Hypothalamus (tissue), 51 donors: ENCODE measurements at regions not wholly inside any gene's neighbourhood (a gene's known extent, or its start where the extent isn't known, plus 50 kb on each side); places are given as distances from the start of the nearest gene placed in this dataset.

ENCODE experiments used
- DNase-seq, 51 donors: peaks; one replicate each; lab custom pipeline; 2025; lab: John Stamatoyannopoulos, UW

DNA sequence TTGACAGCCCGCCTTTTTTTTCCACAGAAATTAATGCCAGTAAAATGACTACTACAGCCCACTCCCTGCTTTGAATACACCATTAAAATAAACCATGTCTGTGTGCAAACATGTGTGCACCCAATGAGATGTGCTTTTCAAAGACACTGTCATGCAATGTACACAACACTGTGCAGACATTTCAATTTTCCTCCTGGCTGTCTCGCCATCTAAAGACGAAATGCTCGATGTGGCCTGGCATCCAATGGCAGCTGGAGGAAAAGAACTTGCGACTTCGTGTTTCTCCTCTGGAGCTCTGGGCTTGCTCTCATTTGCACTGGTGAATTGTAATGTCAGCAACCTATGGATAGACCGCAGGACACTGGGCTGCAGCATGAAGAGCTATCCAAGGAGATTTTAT, 147.0 kb upstream of the NAV2 start:
- no peak for DNase-seq

DNA sequence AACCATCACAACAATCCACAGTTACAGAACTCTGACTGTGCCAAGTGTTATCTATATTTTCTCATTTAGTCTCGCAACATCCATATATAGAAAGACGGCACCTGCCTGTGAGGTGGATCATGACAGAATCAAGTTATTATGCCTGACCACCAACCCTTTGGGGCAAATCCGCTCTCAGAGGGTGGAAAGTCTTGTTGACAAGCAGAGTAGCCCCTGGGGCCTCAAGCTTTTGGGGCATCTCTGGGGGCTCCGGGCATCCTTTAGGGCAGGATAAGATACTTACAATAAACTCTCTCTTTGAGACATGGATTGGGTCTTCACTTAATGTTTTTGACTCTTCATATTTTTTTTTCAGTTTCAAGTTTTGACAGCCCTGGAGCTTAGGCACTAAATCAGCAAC, 150.5 kb upstream of the NAV2 start:
- no peak for DNase-seq

DNA sequence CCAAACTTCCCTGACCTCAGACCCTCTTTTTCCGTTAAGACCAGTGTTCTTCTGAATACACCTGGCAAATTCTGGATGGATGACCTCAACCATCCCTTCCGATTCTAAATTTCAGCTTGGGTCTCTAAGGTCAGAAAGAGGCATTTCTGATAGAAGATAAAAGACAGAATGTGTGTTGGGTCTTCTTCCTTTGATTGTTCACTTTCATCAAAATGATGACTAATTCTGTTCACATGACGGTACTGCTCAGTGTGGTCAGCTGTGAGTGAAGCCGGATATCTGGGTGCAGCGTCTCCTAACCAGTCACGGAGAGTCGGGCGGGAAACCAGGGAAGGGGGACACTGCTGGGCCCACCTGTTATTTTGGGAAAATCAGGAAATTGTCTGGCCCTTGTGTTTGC, 151.6 kb upstream of the NAV2 start:
- DNase-seq: no peak

GRCh38 chr11:19560156-19560555, 152.5 kb upstream of the NAV2 start:
- no peak for DNase-seq

GRCh38 chr11:19559746-19560145, 152.9 kb upstream of the NAV2 start:
- DNase-seq: no peak

- no peak for DNase-seq
Observed at GRCh38 chr11:19558189-19558986, 154.2 kb upstream of the NAV2 start.

DNA sequence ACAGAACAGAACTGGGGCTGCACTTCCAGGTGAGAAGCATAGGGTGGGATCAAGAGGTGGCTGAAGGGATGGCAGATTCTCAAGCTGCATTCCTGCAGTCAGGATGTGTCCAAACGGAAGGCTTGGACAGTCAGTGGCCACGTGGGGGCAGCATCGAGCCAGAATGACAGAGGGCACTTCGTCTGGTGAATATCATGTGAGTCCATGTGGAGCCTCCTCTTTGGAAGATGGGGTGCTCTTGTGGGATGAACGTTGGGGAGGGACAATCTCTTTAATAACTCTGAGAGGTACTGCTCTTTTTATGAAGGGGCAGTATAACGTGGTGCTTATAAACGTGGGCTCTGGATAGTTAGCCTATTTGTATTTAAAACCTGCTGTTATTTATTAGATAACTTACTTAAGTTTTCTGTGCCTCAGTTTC, 154.9 kb upstream of the NAV2 start:
- peak in 48 of 51 donors; percentile 16 to 88 (median 66) for DNase-seq

DNA sequence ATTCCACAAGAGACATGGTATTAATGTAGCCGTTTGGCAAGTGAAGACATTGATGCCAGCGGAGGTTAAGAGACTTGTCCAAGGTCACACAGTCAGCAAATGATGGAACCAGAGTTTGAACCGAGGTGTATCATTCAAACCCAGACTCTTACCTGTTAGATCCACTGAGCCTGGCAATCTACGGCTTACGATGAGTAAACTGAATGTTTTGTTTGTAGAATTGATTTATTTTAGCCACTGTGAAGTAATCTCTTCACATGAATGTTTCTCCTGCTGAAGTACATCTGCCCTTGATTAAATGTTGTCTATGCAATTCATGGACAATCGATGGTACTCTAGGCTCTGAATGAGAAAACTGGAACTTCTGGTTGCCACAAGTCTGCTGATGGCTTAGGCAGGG, 155.5 kb upstream of the NAV2 start:
- no peak for DNase-seq

- no peak for DNase-seq
Observed at GRCh38 chr11:19555266-19555665, 157.4 kb upstream of the NAV2 start.

GRCh38 chr11:19553683-19554333, 158.8 kb upstream of the NAV2 start:
- DNase-seq: peak; percentile 42 to 95 (median 78)

DNA sequence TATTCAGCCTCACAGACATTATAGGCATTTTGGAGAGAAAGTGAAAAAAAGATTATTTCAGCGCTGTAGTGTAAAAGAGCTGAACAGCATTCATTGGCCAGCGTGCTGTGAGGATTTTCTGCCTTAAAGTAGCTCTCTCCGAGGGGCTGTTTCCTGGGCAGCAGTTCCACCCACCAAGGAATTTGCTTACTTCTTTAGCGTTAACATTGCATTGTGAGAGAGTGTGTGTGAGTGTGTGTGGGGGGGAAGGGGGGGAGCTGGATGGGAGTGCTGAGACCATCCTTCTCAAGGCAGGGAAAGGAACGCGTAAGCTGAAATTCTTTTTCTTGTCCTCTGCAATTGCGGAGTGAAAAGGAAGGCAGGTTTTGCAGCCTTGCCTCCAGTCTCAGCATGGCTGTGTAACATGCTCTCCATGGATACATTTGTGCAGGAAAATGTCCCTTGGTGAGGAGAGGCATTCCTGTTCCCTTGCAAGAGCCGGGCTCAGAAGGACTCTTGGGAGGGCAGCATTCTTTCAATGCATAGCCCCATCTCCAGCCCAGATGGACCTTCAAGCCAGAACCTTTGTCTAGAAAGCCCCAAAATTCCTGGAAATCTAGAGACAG, 159.9 kb upstream of the NAV2 start:
- DNase-seq: peak in 13 of 51 donors; percentile 14 to 56 (median 30)

- peak in 3 of 51 donors; percentile 22 to 33 (median 28) for DNase-seq
Observed at GRCh38 chr11:19552161-19552560, 160.5 kb upstream of the NAV2 start.

GRCh38 chr11:19551457-19551856, 161.2 kb upstream of the NAV2 start:
- no peak for DNase-seq

DNA sequence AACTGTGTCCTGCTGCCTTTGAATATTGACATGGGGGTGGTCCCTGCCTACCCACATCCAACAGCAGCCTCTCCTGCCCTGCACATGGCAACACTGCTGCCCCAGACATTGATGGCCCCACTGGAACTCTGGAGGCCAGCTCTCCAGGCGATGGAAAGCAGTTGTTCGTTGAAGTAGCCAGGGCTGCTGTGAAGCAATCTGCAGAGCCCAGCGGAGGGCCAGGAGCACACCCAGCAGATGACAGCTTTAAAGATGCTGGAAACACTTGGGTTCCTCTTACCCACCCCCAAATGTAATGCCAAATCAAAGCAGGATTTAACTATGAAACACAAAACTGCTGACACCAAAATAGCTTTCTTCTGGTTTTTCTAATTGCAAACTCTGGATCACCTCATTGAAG, 165.6 kb upstream of the NAV2 start:
- DNase-seq: no peak

DNA sequence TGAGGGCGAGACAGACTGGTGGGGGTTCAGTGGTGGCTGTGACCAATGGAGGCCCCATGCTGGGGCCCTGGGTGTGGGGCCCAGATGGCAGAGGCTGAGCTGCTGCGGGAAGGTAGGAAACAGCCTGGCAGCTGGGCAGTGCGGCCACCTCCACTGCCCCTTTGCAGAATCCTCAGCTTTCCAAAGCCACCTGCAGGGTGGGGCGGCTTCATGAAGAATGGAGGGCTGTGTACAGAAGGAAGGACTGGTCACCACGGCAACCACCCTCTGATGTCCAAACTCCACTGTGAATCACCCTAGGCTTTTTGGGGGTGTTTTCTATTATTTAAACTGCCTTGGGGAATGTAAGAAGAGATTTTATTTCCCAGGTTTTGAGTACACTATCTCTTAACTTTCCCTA, 166.3 kb upstream of the NAV2 start:
- DNase-seq: no peak

- no peak for DNase-seq
Observed at GRCh38 chr11:19541521-19542049, 171.1 kb upstream of the NAV2 start.

GRCh38 chr11:19539861-19540260, 172.8 kb upstream of the NAV2 start:
- DNase-seq: peak in 5 of 51 donors; percentile 15 to 39 (median 24)

DNA sequence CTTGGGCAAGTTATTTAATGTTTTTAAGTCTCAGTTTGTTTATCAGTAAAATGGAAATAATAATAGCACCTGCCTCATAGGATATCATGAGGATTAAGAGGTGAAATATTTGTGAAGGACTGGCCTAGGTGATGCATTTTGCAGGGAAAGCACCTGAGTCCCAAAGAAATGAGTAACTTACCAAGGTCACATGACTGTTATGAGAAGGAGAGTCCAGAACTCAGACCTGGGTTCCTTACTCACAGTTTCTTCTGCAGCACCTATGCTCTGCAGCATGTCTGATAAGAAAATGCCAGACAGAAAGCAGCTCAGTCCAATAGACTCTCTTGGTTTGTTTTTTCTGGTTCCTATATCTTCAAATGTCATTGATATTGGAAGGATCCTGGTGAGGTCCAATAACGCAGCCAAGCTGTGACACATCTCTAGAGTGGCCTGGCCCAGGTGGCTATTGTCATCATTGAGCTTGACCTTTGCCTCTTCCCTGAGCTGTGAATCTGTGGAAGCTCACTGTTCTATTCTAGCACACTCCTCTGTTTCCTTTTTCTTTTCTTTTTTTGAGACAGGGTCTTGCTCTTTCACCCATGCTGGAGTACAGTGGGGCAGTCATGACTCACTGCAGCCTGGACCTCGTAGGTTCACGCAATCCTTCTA, 174.7 kb upstream of the NAV2 start:
- DNase-seq: no peak

- no peak for DNase-seq
Observed at GRCh38 chr11:19536131-19536530, 176.5 kb upstream of the NAV2 start.

DNA sequence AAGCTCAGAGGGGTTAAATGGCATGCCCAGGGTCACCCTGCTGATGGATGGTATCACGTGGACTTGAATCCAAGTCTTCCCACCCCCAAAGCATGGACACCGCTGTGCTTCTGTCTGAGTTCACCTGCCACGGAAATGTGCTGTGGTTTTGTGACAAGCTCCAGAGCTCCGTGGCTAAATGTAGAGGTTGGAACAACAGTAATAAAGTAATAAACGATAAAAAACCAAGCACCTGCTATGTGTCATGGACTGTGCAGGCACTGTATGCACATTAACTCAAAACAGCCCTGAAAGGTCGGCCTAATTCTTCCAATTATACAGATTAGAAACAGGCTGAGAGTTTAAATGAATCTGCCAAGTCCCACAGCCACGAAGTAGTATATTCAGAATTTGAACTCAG, 182.1 kb upstream of the NAV2 start:
- DNase-seq: no peak

DNA sequence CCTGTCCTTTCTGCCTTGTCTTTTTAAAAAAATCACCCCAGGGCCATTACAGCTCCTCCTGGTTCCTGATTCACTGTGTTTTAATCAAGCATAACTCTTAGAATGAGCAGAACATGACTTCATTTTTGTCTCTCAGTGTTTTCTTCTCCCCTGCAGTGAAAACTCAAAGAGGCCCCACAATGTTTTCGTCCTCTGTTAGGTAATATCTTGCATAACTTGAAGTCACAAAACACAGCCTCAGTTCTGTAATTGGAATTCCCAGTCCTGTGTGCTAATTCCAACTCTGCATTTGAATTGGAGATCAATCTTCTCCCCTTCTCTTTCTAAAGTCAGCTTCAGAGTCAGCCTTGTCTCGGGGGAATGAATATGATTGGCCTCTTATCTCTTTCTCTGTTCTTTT, 186.5 kb upstream of the NAV2 start:
- no peak for DNase-seq
